Upper lobe of right lung (tissue), 1 donor: ENCODE measurements at regions not wholly inside any gene's neighbourhood (a gene's known extent, or its start where the extent isn't known, plus 50 kb on each side); places are given as distances from the start of the nearest gene placed in this dataset.
"Not testable (repeated sequence)": the region's sequence is repeated elsewhere in the genome, so short reads cannot be mapped to it uniquely, and the experiment has no call there.

Source experiments
- ATAC-seq: fragments of 200-7000 bp; cut with Tn5 transposase; one replicate; pipeline ENCODE4 v1.9.1; 2020; ENCODE audit warnings: mild to moderate bottlenecking, moderate library complexity
- DNase-seq: peaks from one replicate; pipeline ENCODE4 v3.0.0-alpha.2; 2020
- H3K27ac ChIP-seq: fragments of 200-600 bp; one replicate; pipeline ENCODE4 v1.8.0; 2022
- H3K27me3 ChIP-seq: fragments of 200-600 bp; one replicate; pipeline ENCODE4 v1.8.0; 2022; ENCODE audit warnings: mild to moderate bottlenecking
- H3K36me3 ChIP-seq: fragments of 200-600 bp; one replicate; pipeline ENCODE4 v1.8.0; 2022
- H3K4me1 ChIP-seq: fragments of 200-600 bp; one replicate; pipeline ENCODE4 v1.8.0; 2022
- H3K4me3 ChIP-seq: fragments of 200-600 bp; one replicate; pipeline ENCODE4 v1.8.0; 2022; ENCODE audit warnings: mild to moderate bottlenecking
- H3K9me3 ChIP-seq: fragments of 200-600 bp; one replicate; pipeline ENCODE4 v1.8.0; 2022
- intact Hi-C: fragments of 100-400 bp; cut with DNase I; formaldehyde crosslinking; loops from one replicate; pipeline ENCODE4 v1.11.0; 2022
- TF ChIP-seq, protein P1 (sequence below): fragments of 200-600 bp; IDR thresholded peaks from one replicate; pipeline ENCODE4 v1.8.0; 2022; ENCODE audit warnings: antibody characterized with exemption
- donor health status: DM: no; HTN: yes; CAD: no; lungs with severe emphysema.

DNA sequence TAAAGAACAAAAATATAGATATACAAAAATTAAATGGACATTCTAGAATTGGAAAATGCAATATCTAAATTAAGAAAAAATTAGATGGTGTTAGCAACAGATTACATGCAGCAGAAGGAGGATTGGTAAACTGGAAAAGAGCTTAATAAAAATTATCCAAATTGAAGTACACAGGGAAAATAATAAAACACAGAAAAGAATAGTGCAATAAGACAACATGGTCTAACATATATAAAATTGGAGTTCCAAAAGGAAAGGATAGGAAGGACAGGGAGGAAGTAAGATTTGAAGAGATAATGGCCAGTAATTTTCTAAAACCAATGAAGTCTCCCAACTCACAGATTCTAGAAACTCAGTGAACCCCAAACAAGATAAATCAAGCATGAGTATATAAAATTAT is 194.5 kb downstream of the TBX18 start:
- Histone ChIP-seq H3K4me3 (no peak overlapping the region), H3K27me3 (no peaks in the 10 kb centered on the region), H3K4me1 (no peaks in the 10 kb centered on the region), H3K27ac (no peak overlapping the region), H3K9me3 (no peaks in the 10 kb centered on the region), H3K36me3 (no peaks in the 10 kb centered on the region)
- intact Hi-C loops = no loop called here
- DNase-seq (no peak), ATAC-seq (no peak)
- TF ChIP-seq, protein P1, sequence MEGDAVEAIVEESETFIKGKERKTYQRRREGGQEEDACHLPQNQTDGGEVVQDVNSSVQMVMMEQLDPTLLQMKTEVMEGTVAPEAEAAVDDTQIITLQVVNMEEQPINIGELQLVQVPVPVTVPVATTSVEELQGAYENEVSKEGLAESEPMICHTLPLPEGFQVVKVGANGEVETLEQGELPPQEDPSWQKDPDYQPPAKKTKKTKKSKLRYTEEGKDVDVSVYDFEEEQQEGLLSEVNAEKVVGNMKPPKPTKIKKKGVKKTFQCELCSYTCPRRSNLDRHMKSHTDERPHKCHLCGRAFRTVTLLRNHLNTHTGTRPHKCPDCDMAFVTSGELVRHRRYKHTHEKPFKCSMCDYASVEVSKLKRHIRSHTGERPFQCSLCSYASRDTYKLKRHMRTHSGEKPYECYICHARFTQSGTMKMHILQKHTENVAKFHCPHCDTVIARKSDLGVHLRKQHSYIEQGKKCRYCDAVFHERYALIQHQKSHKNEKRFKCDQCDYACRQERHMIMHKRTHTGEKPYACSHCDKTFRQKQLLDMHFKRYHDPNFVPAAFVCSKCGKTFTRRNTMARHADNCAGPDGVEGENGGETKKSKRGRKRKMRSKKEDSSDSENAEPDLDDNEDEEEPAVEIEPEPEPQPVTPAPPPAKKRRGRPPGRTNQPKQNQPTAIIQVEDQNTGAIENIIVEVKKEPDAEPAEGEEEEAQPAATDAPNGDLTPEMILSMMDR = no peak

DNA sequence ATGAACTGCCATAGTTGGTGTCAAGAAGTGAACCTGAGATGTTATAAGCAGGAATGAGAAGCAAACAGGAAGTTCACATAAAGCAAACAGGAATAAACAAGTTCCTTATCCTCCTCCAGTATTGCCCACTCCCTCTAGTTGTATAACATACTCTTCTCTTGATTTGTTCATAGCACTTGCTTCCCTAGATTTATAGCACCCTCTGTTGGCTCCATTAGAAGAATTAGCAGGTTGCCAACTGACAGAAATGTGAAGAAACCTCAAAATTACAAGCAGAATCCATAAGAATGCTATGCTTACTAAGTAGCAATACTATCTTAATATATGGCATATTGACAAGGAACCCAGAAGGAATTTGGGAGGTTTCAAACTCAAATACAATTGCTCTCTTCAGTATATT is 195.4 kb downstream of the TBX18 start:
- DNase-seq (no peak), ATAC-seq (no peak)
- Histone ChIP-seq H3K4me1 (no peaks in the 10 kb centered on the region), H3K27me3 (no peaks in the 10 kb centered on the region), H3K9me3 (no peaks in the 10 kb centered on the region), H3K4me3 (no peak overlapping the region), H3K27ac (no peak overlapping the region), H3K36me3 (no peaks in the 10 kb centered on the region)
- intact Hi-C loops = no loop called here
- TF ChIP-seq, protein P1 = no peak

DNA sequence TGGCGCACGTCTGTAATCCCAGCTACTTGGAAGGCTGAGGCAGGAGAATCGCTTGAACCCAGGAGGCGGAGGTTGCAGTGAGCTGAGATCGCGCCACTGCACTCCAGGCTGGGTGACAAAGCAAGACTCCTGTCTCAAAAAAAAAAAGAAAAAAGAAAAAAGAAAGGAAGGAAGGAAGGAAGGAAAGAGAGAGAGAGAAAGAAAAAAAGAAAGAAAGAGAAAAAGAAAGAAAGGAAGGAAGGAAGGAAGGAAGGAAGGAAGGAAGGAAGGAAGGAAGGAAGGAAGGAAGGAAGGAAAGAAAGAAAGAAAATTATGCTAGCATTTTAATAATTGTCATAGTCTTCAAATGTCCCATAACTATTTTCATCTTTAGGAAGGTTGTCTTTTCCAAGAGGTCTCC is 198.7 kb downstream of the TBX18 start:
- H3K27ac ChIP-seq, intact Hi-C loops, ATAC-seq, H3K4me3 ChIP-seq, H3K27me3 ChIP-seq, H3K36me3 ChIP-seq, H3K9me3 ChIP-seq, DNase-seq, H3K4me1 ChIP-seq: not testable (repeated sequence)

DNA sequence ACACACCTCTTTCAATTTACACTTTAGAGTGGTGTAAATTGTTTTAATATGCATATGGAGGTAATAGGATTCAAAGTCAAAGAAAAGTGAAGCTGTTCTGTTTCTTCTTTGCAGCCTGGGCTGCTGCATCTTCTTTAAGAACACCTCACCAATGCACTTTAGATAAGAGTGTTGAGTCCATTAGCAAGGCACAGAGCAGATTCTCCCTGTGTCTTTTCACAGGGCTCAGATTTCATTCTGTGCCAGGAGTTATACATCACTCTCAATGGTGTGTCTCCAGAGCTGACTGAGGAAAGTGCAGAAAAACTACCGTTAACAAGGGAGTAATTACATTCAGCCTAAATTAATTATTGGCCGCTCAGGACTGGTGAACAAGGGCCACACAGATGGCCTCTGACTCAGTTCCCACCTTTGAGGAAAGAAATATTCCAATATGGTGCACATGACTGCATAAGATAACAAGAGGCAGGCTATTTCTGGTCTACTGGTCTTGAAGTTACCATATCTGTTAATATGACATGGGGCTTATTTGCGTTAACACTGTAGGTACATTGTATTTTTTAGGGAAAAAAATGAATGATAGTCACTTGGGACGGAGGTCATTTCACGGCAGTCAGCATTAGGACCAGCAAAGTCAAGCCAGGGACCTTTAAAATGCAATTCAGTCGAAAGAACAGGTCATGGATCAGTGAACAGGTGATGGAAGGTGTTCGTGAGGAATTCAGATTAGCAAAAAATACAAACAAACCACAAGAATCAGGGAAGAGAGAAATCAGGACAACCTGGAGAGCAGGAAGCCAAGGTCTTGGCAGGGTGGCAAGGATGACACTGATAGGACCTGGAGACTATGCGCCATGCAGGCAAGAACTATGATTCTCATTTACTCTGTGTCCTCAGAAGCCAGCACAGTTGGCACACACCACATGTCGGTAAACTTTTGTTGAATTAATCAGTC is 203.7 kb downstream of the TBX18 start:
- DNase-seq (no peak), ATAC-seq (no peak)
- H3K36me3 ChIP-seq = no peaks in the 10 kb centered on the region
- H3K27me3 ChIP-seq = no peaks in the 10 kb centered on the region
- intact Hi-C loops = no loop called here
- H3K27ac ChIP-seq = no peak overlapping the region
- TF ChIP-seq, protein P1 = no peak
- H3K4me3 ChIP-seq = no peak overlapping the region
- H3K9me3 ChIP-seq = no peaks in the 10 kb centered on the region
- H3K4me1 ChIP-seq = no peaks in the 10 kb centered on the region

DNA sequence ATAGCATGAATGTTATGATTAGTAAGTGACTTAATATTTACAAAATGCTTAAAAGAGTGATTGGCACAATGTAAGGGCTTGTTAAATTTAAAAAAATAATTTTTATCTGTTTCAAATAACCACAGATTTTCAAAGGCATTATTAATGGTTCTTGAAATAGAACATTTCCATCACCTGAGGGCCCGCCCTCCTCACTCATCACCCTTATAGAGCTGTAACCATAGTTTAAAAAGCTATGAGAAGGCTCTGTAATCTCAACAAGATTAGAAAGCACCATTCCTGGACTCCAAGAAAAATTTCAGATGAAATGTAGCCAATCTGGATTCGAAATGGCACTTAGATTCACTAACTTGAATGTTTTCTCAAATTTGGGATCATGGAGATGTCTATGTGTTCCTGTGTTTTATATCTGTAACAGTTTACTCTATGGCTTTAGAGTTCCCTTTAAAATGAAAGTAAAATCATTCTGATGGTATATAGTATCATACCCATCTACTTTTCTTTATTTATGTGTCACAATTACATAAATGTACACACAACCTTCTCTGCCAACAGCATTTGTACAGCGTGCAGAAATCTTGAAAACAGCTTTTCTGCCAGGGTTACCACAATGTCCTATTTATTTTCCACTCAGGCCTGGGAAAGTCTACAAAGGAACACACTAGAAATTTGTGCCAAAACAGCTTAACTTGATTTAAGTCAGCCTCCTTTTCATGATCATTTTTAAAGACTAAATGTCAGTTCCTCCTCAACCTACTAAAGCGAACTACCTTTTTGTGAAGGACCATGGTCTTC is 207.7 kb downstream of the TBX18 start:
- intact Hi-C loops = no loop called here
- H3K27ac ChIP-seq = no peak overlapping the region
- H3K27me3 ChIP-seq = no peaks in the 10 kb centered on the region
- DNase-seq (no peak), ATAC-seq (no peak)
- H3K4me3 ChIP-seq = no peak overlapping the region
- H3K36me3 ChIP-seq = no peaks in the 10 kb centered on the region
- H3K9me3 ChIP-seq = no peaks in the 10 kb centered on the region
- no peaks in the 10 kb centered on the region for H3K4me1 ChIP-seq
- TF ChIP-seq, protein P1 = no peak

DNA sequence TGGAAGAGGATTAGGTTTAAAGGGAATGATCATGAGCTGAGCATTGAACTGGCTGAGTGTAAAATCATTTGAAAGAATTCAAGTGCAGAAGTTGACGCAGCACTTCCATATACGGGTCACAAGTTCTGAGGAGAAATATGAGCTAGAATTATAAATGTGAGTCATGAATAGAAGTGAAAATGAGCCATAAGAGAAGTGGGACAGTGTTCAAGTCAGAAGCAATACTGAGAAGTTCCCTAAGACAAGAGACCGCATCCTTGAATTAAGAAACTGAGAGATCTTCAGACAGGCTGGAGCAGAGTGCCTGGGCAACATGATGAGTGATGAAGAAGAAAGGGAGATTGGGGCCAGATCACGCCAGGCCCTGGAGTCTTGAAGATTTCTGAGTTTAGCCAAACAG is 209.7 kb downstream of the TBX18 start:
- Histone ChIP-seq H3K4me1 (no peaks in the 10 kb centered on the region), H3K36me3 (no peaks in the 10 kb centered on the region), H3K27me3 (no peaks in the 10 kb centered on the region), H3K27ac (no peak overlapping the region), H3K9me3 (no peaks in the 10 kb centered on the region), H3K4me3 (no peak overlapping the region)
- no peak for ATAC-seq
- TF ChIP-seq, protein P1 = no peak
- no peak for DNase-seq
- intact Hi-C loops = no loop called here
